Occipital lobe (tissue), 1 donor: ENCODE measurements at regions not wholly inside any gene's neighbourhood (a gene's known extent, or its start where the extent isn't known, plus 50 kb on each side); places are given as distances from the start of the nearest gene placed in this dataset.
"Not testable (repeated sequence)": the region's sequence is repeated elsewhere in the genome, so short reads cannot be mapped to it uniquely, and the experiment has no call there.

Experiments
- DNase-seq: peaks from one replicate; lab custom pipeline; 2025; lab: John Stamatoyannopoulos, UW

GRCh38 chr6:111925296-111925695 lies 52.0 kb upstream of the FYN start:
- DNase-seq: no peak

- DNase-seq: no peak
These were observed 53.6 kb upstream of the FYN start for GRCh38 chr6:111926731-111927302.

- no peak for DNase-seq
These were observed 54.1 kb upstream of the FYN start for GRCh38 chr6:111927321-111927720.

GRCh38 chr6:111928139-111928538 lies 54.9 kb upstream of the FYN start:
- DNase-seq: no peak

- DNase-seq: not testable (repeated sequence)
These were observed 61.4 kb upstream of the FYN start for GRCh38 chr6:111934611-111935010.

- no peak for DNase-seq
These were observed 63.5 kb upstream of the FYN start for GRCh38 chr6:111936718-111937117.

GRCh38 chr6:111938710-111939109 lies 65.5 kb upstream of the FYN start:
- DNase-seq: no peak

GRCh38 chr6:111939902-111940301 lies 66.7 kb upstream of the FYN start:
- DNase-seq: no peak

GRCh38 chr6:111940801-111941200 lies 67.5 kb upstream of the FYN start:
- no peak for DNase-seq

GRCh38 chr6:111941686-111942330 lies 68.6 kb upstream of the FYN start:
- no peak for DNase-seq

GRCh38 chr6:111942561-111942960 lies 69.3 kb upstream of the FYN start:
- DNase-seq: no peak

- DNase-seq: no peak
These were observed 70.0 kb upstream of the FYN start for GRCh38 chr6:111943266-111943665.

GRCh38 chr6:111943726-111944125 lies 70.5 kb upstream of the FYN start:
- DNase-seq: no peak

- no peak for DNase-seq
These were observed 71.3 kb upstream of the FYN start for GRCh38 chr6:111944541-111944940.

- DNase-seq: no peak
These were observed 76.3 kb upstream of the FYN start for GRCh38 chr6:111949546-111949945.

GRCh38 chr6:111949984-111950383 lies 76.7 kb upstream of the FYN start:
- not testable (repeated sequence) for DNase-seq

- DNase-seq: no peak
These were observed 77.6 kb upstream of the FYN start for GRCh38 chr6:111950661-111951496.

- DNase-seq: no peak
These were observed 78.3 kb upstream of the FYN start for GRCh38 chr6:111951497-111952085.

GRCh38 chr6:111952274-111952673 lies 79.0 kb upstream of the FYN start:
- DNase-seq: no peak

GRCh38 chr6:111952821-111953540 lies 79.7 kb upstream of the FYN start:
- no peak for DNase-seq

GRCh38 chr6:111956098-111956497 lies 82.8 kb upstream of the FYN start:
- DNase-seq: no peak
